GM12891 (cell line): ENCODE measurements at regions not wholly inside any gene's neighbourhood (a gene's known extent, or its start where the extent isn't known, plus 50 kb on each side); places are given as distances from the start of the nearest gene placed in this dataset.

Experiments
- POLR2A ChIP-seq: IDR thresholded peaks from 2 replicates; pipeline ENCODE4 v1.6.1; 2011; ENCODE audit warnings: low read depth, low read length, control low read depth
- POLR2AphosphoS5 ChIP-seq: IDR thresholded peaks from 2 replicates; pipeline ENCODE4 v1.6.1; 2011; ENCODE audit warnings: low read depth, low read length, control low read depth
- TAF1 ChIP-seq: IDR thresholded peaks from 2 replicates; pipeline ENCODE4 v1.6.1; 2011; ENCODE audit warnings: low read depth, low read length, control low read depth

DNA sequence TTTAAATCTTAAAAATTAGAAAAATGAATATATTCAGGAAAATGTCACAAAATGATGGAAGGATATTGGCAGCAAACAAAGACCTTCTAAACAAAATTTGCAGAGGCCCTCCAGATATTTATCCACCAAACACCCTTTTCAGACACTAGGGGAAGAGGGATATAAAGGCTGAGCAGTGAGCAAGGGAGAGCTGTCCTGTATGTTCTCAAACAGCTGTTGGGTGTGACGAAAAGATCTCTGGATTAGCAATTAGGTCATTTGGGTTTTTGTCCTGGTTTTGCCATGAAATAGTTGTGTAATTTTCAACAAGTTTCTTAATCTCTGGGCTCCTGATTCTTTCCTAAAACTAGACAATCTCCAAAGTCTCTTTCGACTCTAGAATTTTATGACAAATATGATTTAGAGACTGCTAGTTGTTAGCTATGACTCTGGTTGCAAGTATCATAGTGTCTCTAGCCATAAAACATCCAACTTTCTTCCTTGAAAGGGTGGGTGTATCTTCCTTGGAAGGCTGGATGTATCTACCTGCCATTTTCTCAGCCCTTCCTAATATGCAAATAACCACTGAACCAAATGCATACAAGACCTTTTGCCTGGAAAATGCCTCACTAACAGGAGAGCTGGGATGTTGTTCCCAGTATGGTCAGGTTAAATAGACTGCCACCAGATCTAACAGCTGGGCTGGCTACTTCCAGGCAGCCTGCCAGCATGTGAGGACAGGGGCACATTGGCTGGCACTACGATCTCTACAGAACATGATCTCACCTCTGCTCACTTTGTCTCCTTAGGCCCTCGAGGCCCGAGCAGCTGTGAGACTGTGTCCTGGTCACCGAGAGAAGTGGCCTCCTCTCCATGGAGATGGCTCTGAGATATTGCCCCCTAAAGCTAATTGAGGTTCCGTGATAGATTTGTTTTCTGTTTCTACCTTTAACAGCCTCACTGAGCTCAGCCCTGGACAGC lies 225.5 kb upstream of the JADE1 start:
- TF ChIP-seq POLR2A = no peak
- TF ChIP-seq TAF1 = no peak
- TF ChIP-seq POLR2AphosphoS5 = no peak
